ENCODE measurements at regions not wholly inside any gene's neighbourhood (a gene's known extent, or its start where the extent isn't known, plus 50 kb on each side); places are given as distances from the start of the nearest gene placed in this dataset.

GRCh38 chr12:94062796-94063635 is 85.4 kb upstream of the PLXNC1 start:
- TF ChIP-seq CTCF (IDR thresholded peaks at IDR 0.05) (no peak), POLR2A (IDR thresholded peaks at IDR 0.05) (no peak), EP300 (IDR thresholded peaks at IDR 0.05) (no peak)
